Dermis microvascular lymphatic vessel endothelial cell (primary cell): ENCODE measurements at regions not wholly inside any gene's neighbourhood (a gene's known extent, or its start where the extent isn't known, plus 50 kb on each side); places are given as distances from the start of the nearest gene placed in this dataset.
A peak's percentile ranks its signal among the peaks of the same experiment; 100 is the strongest.

Source experiments
- DNase-seq, 2 donors: peaks; one replicate each; pipeline versions ENCODE4 v3.0.0 to v3.0.0-alpha.2; 2010; ENCODE audit warnings: low read depth in 2 of 2

- DNase-seq: peak in 1 of 2 donors; percentile 19
These were observed 152.0 kb downstream of the RPS24 start for GRCh38 chr10:78185693-78186055.

DNA sequence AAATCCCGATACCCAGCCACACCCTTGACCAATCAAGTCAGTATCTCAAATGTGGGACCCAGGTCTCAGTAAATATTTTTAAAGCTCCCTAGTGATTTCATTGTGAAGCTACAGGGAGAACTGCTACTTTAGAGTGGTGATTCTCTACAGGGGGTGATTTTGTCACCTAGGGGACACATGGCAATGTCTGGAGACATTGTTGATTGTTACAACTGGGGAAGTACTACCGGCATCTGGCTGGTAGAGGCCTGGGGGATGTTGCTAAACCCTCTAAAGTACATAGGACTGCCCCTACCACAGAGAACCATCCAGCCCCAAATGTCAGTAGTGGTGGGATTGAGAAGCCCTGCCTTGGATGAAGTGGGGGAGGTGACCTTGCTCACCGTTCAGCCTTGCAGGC, 152.9 kb downstream of the RPS24 start:
- no peak for DNase-seq

GRCh38 chr10:78187371-78187770, 153.7 kb downstream of the RPS24 start:
- no peak for DNase-seq

- DNase-seq: peak; percentile 22 to 54
These were observed 154.8 kb downstream of the RPS24 start for GRCh38 chr10:78188446-78188845.

- DNase-seq: no peak
These were observed 156.6 kb downstream of the RPS24 start for GRCh38 chr10:78190051-78190825.

GRCh38 chr10:78191301-78191700, 157.6 kb downstream of the RPS24 start:
- no peak for DNase-seq

DNA sequence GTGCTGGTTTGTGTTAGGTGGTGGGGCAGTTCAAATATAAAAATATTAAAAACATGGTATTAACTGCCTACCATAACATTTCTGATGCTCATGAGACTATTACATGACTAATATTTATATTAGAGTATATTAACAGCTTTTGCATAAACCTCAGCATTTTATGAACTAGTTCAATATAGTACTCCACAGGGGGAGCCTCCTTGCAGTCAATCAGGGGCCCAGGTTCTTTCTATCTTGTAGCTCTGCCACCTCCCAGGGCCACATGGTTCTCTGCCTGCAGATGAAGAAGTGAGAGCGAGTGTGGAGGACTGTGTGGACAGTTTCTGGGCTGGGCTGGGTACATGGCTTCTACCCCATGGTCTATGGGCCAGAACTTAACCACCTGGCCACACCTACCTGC, 159.5 kb downstream of the RPS24 start:
- DNase-seq: no peak

DNA sequence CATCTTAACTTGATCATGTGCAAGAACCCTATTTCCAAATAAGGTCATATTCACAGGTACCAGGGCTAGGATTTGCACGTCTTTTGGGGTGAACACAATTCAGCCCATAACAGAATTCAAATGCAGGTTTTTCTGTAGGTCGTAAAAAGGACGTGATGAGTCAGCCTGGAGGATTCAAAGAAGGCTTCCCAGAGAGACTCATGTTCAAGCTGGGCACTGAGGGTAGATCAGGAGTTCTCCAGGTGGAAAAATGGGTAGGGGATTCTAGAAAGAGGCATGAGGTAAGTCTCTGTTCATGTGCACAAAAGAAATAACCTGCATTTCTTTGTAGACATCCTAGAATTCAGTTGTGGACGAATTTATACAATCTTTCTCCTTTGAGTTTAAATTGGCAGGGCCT, 160.4 kb downstream of the RPS24 start:
- DNase-seq: no peak

DNA sequence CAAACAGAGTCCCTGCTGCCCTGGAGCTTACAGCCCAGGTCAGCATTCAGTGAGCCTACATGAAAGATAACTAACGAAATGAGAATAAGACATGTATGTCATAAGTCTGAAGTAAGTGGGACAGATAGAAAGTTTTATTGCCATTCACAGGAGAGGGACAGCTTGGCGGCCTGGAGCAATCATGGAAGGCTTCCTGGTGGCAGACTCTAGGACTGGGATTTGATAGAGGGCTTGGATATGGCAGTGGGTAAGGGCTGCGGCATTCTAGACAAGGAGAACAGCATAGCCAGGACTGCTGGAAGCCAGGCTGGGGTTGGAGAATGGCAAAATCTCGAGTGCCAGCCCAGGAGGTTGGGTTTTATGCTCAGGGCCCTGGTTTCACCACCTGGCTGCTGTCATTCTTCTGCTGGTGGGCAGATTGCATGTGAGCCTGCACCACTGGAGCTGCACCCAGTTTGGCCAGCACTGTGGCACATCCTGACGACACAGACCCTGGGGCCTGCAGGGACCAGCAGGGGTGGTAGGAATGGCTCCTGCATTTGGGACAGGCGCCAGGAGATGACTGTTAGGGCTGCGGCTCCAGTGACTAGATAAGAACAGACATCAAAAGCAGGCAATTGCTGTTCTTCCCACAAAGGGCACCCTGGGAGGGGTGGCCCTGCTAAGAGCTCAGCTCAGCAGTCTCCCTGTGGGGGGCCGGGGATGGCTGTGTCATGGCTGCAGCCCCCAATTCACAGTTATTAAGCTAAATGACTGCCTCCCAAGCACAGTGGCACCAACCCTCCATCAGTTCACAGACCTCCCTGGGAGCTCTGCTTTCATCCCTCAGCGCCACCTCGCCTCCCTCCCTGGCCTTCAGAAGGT, 161.1 kb downstream of the RPS24 start:
- DNase-seq: no peak

DNA sequence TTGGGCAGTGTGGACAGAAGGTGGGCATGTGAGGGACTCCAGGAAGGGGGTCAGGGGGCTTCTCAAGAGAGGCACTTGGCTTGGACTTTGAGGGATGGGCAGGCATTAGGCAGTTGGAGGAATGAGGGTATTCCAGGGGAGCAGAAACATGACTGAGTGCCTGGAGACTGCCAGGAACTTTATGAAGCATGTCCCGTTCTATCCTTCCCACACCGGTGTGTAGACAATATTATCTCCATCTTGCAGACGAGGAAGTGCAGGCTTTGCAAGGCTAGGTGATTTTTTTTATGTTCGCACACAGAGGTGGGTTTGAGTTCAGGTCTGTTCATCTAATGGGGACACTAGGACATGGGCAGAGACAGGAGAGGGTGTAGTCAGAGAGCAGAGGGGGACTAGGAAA, 162.7 kb downstream of the RPS24 start:
- DNase-seq: no peak

DNA sequence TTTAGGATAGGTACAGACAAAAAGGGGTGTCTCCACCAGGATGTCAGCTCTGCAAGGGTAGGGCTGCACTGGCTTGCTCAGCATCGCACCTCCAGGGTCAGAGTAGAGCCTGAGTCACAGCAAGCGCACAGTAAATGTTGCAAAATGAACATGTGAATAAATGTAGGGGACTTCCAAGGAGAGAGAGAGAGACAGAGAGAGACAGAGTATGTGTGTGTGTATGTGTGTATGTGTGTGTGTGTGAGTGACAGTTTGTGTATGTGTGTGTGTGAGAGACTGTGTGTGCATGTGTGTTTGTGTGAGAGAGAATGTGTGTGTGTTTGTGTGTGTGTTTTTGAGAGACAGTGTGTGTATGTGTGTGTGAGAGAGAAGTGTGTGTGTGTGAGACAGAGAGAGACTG, 163.3 kb downstream of the RPS24 start:
- DNase-seq: no peak

DNA sequence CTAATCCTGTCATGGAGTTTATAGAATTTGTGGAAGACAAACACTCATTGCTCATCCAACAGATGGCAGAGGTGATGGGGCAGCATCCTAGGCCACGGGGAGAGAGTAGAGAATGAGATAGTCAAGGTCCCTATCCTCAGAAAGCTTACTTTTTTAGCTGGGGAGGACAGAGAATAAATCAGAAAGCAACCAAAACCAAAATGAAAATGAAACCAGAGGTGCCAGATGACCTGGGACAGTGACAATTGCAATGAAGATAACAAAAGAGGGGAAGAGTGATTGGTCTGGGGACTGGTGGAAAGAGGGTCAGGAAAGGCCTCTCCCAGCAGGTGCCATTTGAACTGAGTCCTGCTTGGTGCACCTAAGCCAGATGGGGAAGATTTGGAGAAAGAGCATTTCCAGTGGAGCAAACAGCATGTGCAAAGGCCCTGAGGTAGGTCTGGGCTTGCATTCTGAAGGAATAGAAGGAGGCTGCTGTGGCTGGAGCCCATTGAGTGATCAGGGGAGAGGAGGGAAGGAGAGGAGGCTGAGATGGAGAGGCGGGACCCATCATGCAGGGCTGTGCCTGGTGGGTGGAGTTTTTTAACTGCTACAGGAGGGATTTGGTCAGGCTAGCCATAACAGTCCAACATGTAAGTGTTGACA, 164.1 kb downstream of the RPS24 start:
- DNase-seq: no peak

DNA sequence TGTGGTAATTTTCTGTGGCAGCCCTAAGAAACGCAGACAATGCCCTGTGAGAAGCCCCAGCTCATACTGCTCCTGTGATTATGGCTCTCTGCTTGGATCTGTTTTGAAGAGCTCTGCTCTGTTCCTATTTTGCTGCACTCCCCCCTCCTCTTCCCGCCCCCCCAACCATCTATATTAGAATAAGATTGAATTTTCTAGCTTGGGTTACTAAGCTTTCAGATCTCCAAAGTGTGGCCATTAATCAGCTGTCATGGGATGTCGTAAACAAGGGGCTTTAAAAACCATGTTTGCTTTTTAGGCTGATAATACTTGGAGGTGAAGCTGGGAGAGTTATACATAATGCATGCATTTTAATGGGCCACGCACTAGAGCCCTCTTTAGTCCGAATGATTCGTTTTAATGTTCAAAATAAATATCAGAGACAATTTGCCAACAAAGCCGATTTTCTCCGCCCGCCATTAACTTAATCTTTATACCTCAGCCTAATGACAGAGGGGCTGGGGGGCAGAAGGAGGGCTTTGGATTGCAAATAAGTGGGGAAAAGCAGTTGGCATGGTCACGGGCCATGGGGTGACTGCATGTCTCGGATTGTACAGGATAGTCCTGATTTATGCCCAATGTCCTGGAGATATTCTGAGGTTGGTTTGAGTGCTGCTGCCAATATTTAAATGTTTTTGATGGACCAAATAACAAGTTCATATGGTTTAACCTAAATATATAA, 165.5 kb downstream of the RPS24 start:
- DNase-seq: no peak

GRCh38 chr10:78199759-78200158, 166.1 kb downstream of the RPS24 start:
- no peak for DNase-seq

- DNase-seq: no peak
These were observed 167.0 kb downstream of the RPS24 start for GRCh38 chr10:78200686-78201085.

DNA sequence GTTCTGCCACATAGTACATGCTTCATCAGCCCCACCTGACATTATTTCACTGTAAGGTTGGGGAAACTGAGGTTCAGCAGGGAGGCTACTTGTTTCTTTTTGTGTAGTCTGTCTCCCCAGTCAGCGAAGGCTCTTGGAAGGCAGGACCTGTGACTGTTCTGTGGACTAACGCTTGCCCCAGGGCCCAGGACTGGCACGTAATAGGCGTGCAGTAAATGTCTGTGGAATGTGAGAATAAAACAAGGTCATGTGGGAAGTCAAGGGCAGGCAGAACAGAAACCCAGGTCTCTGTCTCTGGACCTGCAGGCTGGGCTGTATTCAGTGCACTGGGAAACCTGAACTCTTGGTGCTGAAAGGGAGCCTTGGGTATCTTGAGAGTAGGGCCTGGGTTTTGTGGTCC, 168.7 kb downstream of the RPS24 start:
- DNase-seq: no peak

GRCh38 chr10:78203915-78204818, 170.5 kb downstream of the RPS24 start:
- peak in 1 of 2 donors; percentile 37 for DNase-seq

- DNase-seq: no peak
These were observed 171.9 kb downstream of the RPS24 start for GRCh38 chr10:78205457-78206016.

DNA sequence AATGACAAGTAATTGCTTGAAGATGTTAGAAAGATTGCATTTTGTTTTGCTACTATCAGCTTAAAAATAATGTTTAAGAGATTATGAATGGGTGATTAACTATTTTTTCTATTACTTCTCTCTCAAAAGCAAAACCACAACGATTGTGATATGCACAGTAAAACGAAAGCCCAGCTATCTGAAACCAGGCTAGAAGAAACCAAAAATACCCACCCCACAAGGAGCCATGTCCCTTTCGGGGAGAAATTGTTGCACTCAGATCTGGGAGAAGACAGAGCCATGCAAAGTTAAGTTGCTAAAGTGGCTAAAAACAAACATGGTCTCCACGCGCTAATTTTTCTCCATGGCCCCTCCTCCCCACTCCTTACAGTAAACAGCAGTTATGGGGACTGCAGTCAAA, 173.6 kb downstream of the RPS24 start:
- DNase-seq: no peak

DNA sequence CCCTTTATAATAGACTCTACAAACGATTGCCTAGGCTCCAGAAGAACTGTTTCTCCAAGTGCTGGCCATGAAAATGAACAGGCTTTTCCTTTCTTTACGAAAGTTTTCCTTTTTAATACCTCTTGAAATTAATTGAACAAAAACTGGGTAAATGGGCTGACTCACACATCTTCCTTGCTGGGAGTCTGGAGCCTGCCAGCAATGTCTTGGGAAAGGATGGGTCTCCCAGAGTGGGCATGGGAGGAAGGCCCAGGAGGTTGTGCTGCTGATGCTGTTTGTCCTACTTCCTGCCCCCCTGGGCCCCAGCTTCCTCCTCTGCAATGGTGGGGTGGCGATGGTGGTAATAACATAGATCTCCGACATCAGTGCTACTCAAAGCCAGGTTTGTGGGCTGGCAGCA, 174.1 kb downstream of the RPS24 start:
- DNase-seq: no peak
